HuH-7.5 (cell line): ENCODE measurements at regions not wholly inside any gene's neighbourhood (a gene's known extent, or its start where the extent isn't known, plus 50 kb on each side); places are given as distances from the start of the nearest gene placed in this dataset.
A peak's percentile ranks its signal among the peaks of the same experiment; 100 is the strongest.
"Not testable (repeated sequence)": the region's sequence is repeated elsewhere in the genome, so short reads cannot be mapped to it uniquely, and the experiment has no call there.

ENCODE experiments used
- DNase-seq: peaks from one replicate; pipeline ENCODE4 v3.0.0; 2011; ENCODE audit warnings: low spot score

GRCh38 chr3:159273608-159274007, 471.8 kb downstream of the MFSD1 start:
- DNase-seq, result peak; percentile 7

DNA sequence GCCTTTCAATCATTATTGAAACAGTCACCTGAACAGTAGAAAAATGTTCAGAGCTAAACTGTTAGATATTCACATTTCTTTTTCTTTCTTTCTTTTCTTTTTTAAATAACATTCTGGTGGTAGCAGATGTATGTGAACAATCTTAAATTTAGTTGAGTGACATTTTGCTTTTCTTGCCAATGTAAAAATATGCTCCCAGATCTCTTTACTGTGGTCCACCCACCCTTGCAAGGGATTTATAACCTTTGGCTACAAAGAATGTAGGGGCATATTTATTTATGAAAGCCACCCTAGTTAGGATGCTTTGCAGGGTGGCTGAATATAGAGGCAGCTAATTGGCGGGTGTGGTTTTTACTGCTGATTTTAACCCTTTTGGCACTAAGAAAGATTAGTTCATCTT, 473.9 kb downstream of the MFSD1 start:
- no peak for DNase-seq

DNA sequence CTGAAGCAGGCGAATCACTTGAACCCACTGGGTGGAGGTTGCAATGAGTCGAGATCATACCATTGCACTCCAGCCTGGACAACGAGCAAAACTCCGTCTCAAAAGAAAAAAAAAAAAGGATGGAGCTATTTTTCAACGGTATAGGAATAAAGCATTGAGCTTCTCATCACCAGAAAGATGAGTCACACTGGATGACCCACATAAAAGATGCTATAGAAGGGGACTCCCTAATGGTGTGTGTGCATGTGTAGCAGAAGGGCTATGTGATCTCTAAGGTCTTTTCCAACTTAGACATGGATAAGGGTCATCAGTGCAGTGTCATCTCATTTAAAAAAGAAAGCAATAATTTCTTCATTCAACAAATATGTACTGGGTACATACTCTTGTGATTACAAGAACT, 476.0 kb downstream of the MFSD1 start:
- DNase-seq, result no peak

DNA sequence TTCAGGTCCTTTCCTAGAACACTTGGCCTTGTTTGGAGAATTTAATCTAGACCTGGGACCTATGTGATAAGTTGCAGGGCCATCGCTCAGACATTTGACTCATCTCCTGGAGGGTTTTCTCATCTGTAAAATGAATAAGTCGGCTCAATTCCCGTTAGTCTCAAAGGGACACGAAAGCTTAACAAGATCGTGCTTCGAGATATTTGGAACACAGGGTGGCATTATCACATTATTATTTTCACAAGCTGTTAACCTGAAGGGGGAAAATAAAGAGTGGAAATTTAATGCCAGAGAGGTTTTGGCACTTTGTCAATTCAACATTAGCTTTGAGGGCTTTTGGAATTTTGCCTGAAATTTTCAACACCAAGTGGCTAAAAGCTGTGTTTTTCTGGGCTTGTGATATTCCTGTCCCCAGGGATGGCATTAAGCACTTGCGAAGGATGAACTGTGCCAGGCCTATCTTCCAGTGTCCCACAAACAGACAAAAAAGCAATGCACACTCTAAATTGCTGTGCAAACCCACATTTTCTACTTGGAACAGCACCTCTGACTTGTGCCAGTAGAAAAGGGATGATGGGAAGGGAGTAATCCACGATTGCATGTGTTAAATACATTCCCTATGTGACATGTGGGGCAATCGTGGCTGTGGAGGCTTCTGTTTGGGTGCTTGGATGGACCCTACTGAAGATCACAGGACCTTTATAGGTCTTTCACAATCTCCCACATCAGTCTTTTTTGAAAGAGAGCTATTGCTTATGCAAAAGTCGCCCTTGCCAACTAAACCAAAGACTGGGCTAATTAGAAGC, 478.7 kb downstream of the MFSD1 start:
- DNase-seq, result no peak

GRCh38 chr3:159293493-159293892, 491.6 kb downstream of the MFSD1 start:
- no peak for DNase-seq

- DNase-seq, result no peak
These were observed 500.1 kb downstream of the MFSD1 start for GRCh38 chr3:159301961-159302360.

DNA sequence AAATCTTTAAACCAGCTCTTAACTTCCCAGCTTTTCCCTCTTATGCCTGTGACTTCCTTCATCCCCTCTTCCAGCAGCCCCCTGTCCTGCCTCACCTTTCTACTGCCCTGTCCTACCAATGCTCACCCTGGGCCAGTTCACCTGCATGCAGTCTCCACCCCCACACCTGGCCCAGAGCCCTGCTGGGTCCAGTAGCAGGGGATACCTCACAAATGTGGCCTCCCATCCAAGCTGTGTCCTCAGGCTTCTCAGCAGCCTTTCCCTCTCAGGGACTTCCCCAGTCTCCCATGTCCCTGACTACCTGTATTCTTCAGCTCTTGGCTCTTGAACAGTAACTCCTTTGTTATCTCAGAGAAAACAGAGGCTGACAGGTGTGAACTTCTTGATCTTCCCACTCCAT, 503.2 kb downstream of the MFSD1 start:
- DNase-seq, result no peak

DNA sequence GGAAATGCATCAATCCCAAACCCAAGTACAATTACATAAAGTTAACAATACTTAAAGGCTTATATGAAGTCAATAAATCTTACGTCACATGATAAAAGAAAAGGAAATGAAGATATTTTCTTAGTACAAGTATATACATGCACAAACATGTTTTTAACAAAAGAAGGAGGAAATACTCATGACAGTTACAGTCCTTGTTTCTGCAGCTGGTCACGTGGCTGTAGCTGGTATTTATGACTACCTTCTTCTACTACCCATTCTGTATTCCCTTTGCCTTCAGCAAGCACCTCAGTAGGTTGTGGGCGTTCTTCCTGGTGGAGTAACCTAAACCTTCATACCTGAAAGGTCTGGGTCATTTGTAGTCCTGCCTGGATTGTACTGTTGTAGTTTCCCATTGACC, 514.9 kb downstream of the MFSD1 start:
- not testable (repeated sequence) for DNase-seq

GRCh38 chr3:159319156-159319555, 517.3 kb downstream of the MFSD1 start:
- no peak for DNase-seq

GRCh38 chr3:159322322-159322939, 520.6 kb downstream of the MFSD1 start:
- DNase-seq, result peak; percentile 3

DNA sequence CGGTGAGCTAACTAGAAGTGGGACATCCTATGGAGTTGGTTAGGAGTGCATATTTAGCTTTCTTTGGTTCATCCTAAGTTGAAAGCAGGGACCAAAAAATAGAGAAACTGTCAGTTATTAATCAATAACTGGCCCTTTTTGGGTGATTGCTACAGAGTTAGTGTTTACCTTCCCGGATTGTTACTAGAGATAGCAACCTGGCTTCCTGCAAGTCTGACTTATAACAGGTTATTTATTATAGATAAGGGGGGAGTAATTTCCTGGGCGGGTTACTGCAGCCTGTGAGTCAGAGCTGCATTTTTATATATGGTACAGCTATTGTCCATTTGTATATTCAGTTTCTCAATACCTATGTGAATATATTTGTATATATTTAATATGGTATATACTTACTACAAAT, 522.0 kb downstream of the MFSD1 start:
- DNase-seq, result no peak

DNA sequence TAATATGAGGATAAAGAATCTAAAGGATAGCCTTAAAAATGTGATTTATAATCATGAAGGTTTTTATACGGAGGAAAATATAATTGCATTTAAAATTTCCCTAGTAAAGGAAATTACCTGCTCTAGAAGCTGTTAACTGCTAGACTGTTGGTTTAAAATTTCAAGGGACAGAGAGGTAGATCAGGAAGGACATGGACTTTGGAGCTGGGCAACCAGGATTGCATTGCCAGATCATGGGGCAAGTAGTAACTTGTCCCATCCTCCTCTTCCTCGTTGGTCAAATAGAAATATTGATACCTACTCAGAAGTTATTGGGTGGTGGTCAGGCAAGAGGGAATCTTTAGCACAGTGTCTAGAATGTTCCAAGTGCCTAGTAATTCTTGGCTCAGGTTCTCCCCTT, 525.1 kb downstream of the MFSD1 start:
- no peak for DNase-seq

- DNase-seq, result no peak
These were observed 530.8 kb downstream of the MFSD1 start for GRCh38 chr3:159332535-159333099.

GRCh38 chr3:159339131-159339530, 537.3 kb downstream of the MFSD1 start:
- DNase-seq, result no peak

GRCh38 chr3:159340877-159341500, 539.1 kb downstream of the MFSD1 start:
- DNase-seq, result no peak

GRCh38 chr3:159346271-159346903, 544.5 kb downstream of the MFSD1 start:
- DNase-seq, result no peak

DNA sequence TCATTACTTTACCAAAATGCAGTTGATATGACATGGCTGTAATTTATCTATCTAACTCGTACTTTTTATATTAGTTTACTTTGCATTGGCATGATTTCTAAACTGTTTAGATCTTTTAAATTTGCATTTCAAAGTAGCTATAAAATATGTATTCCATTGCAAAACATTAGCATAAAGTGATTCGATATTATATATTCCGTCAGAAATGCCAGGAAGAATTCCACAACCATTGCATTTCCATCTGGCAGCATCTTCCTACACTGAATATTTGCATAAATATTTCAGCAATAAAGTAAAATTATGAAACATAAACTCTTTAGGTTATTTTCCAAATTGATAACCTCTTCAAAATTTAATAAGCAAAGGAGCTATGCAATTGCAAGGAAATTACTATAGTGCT, 546.6 kb downstream of the MFSD1 start:
- DNase-seq, result no peak

DNA sequence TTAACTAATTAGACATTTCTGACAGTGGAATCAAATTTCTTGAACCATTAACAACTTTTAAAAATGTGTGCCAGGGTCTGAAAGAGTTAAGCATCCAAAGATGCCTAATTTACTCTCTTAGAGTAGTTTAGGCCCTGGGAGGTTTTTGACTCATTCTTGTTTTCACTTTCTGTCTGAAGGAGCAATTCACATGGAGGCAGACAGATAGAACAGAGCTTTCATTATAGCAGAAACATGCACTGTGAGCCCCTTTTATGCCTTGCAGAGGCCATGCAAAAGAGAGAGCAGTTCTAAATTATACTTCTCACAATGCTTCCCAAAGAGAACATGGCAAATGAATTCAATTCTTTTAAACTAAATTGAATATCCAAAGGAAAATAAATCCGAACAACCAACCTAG, 554.8 kb downstream of the MFSD1 start:
- DNase-seq, result no peak

DNA sequence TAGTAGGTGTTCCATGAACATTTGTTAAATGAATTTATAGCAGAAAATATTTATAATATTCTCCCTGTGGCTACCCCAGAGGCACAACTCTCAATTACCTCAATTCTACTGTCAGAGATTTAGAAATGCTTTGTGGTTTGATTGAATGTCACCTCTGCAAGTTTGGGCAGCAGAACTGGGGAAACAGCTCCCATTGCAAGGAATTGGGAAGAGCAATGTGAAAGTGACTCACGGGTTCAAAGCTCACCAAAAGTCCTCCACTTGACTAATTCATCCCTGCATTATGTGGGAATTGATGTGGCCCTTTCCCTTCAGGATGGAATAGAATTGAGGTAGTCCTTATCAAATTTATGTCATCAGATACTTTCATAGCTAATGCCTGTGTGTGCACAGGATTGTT, 562.7 kb downstream of the MFSD1 start:
- no peak for DNase-seq

- DNase-seq, result no peak
These were observed 564.6 kb downstream of the MFSD1 start for GRCh38 chr3:159366476-159366875.

- no peak for DNase-seq
These were observed 570.1 kb downstream of the MFSD1 start for GRCh38 chr3:159371961-159372360.

DNA sequence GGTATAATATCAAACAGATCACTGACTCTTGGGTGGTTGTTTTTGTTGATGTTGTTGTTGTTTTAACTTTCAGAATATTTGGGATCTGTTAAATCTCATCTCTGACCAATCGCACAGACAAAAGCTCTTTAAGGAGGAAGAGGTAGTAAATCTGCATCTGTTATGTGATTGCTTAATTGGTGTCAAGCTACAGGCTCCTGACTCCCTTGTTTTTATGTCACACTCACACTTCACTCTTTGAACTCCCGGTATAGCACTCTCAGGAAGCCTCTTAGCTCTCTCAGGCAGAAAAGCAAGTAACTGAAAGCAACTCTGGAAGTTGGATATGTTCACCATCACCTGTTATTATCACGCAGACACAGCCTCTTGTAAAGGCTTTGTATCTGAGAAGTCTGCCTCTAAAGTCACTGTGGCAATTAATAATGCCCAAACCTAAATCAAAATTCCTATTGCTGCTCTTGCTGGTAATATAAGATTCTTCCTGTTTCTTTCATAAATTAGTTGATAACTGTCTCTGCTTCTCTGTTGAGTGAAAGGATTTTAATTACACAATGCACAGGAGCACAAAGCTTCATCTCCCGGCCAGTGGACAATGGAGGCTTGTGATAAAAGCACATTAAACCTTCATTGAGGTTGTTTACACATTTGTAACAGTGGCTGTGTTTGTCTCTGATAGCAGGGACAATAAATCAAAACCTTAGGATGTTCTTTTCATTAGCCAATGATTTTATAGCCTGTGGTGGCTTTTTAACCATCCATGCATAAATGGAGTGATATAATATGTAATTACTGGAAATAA, 576.7 kb downstream of the MFSD1 start:
- no peak for DNase-seq
